ENCODE measurements at regions not wholly inside any gene's neighbourhood (a gene's known extent, or its start where the extent isn't known, plus 50 kb on each side); places are given as distances from the start of the nearest gene placed in this dataset.

- ChIA-PET POLR2A (no interaction called here), CTCF (interaction anchor here (0.7 kb wide), 2 partner anchors 28 to 96 kb away, joined by 3 read pairs; no protein-coding TSS in a partner anchor)
- TF ChIP-seq TRIM28 (IDR thresholded peaks at IDR 0.05; ENCODE audit: borderline replicate concordance, low read length), result no peak
- Histone ChIP-seq H3K36me3 (ENCODE audit: control insufficient read depth in 2 of 2, insufficient read depth in 1 of 2, low read length in 2 of 2) (no peaks in the 10 kb centered on the region), H3K27ac (ENCODE audit: extremely low read depth, low read depth, low read length) (no peak overlapping the region), H3K9me3 (ENCODE audit: control insufficient read depth, insufficient read depth, low read depth, low read length) (no peaks in the 10 kb centered on the region), H3K4me1 (ENCODE audit: control insufficient read depth, insufficient read depth, low read length) (peaks cover 9% of the 10 kb centered on the region; the same call in 1 of the 2 replicates), H3K4me3 (ENCODE audit: low read depth, low read length) (no peak overlapping the region)
Measured at GRCh38 chr5:122607818-122608217, 167.1 kb upstream of the SNX2 start.

DNA sequence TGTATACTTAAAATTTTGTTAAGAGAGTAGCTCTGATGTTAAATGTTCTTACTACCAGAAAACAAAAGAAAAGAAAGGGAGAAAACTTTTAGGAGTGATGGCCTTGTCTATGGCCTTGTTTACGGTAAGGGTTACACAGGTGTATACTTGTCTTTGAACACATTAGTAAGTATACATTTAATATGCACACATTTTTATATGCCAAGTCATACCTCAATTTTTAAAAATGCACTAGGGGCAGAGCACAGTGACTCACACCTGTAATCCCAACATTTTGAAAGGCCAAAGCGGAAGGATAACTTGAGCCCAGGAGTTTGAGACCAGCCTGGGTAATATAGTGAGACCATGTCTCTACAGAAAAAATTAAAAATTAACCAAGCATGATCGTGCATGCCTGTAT, 166.7 kb upstream of the SNX2 start:
- Histone ChIP-seq H3K36me3 (ENCODE audit: control insufficient read depth in 2 of 2, insufficient read depth in 1 of 2, low read length in 2 of 2) (no peaks in the 10 kb centered on the region), H3K4me1 (ENCODE audit: control insufficient read depth, insufficient read depth, low read length) (peaks cover 5% of the 10 kb centered on the region; the same call in 1 of the 2 replicates), H3K4me3 (ENCODE audit: low read depth, low read length) (no peak overlapping the region), H3K27ac (ENCODE audit: extremely low read depth, low read depth, low read length) (no peak overlapping the region), H3K9me3 (ENCODE audit: control insufficient read depth, insufficient read depth, low read depth, low read length) (no peaks in the 10 kb centered on the region)
- CTCF ChIA-PET, result interaction anchor here (0.7 kb wide), 1 partner anchor 28 kb away, joined by 3 read pairs; no protein-coding TSS in a partner anchor
- TF ChIP-seq ZNF16 (tag by site-specific recombination; IDR thresholded peaks at IDR 0.05; ENCODE audit: low read depth) (no peak), ZNF621 (tag by site-specific recombination; IDR thresholded peaks at IDR 0.05) (no peak)
- POLR2A ChIA-PET, result no interaction called here

DNA sequence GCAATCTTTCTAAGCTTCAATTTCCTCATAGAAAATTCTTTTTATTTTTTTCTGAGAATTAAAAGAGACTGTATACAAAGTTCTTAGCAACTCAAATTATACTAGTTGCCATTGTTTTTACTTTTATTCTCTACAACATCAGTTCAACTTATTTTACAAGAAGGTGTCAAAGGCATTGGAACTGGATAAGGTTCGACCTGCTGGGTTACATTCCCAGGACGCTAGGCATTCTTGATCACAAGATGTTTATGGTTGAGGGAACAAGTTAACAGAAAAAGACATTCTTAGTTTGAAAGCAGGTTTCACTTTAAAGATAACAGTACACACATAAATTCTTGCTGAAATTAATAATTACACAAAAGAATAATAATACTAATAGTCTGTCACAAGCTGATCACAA, 163.5 kb upstream of the SNX2 start:
- Histone ChIP-seq H3K4me3 (ENCODE audit: low read depth, low read length) (no peak overlapping the region), H3K36me3 (ENCODE audit: control insufficient read depth in 2 of 2, insufficient read depth in 1 of 2, low read length in 2 of 2) (no peaks in the 10 kb centered on the region), H3K27ac (ENCODE audit: extremely low read depth, low read depth, low read length) (no peak overlapping the region), H3K9me3 (ENCODE audit: control insufficient read depth, insufficient read depth, low read depth, low read length) (no peaks in the 10 kb centered on the region), H3K4me1 (ENCODE audit: control insufficient read depth, insufficient read depth, low read length) (peaks cover 5% of the 10 kb centered on the region; the same call in 1 of the 2 replicates)
- TF ChIP-seq ZNF843 (tag by site-specific recombination; IDR thresholded peaks at IDR 0.05) (no peak), ZNF280C (tag by site-specific recombination; IDR thresholded peaks at IDR 0.05) (no peak), BCL11B (tag by site-specific recombination; IDR thresholded peaks at IDR 0.05; ENCODE audit: low read depth) (no peak), ZNF2 (tag by site-specific recombination; IDR thresholded peaks at IDR 0.05) (no peak), ZFP41 (tag by site-specific recombination; IDR thresholded peaks at IDR 0.05; ENCODE audit: borderline replicate concordance) (no peak), ZNF132 (tag by site-specific recombination; IDR thresholded peaks at IDR 0.05; ENCODE audit: borderline replicate concordance) (no peak), ZNF335 (tag by site-specific recombination; conservative IDR thresholded peaks at IDR 0.05) (no peak), ZNF548 (tag by site-specific recombination; IDR thresholded peaks at IDR 0.05) (no peak), GLIS1 (tag by site-specific recombination; IDR thresholded peaks at IDR 0.05) (no peak), ZNF366 (tag by site-specific recombination; conservative IDR thresholded peaks at IDR 0.05) (no peak)
- ChIA-PET POLR2A (no interaction called here), CTCF (no interaction called here)

DNA sequence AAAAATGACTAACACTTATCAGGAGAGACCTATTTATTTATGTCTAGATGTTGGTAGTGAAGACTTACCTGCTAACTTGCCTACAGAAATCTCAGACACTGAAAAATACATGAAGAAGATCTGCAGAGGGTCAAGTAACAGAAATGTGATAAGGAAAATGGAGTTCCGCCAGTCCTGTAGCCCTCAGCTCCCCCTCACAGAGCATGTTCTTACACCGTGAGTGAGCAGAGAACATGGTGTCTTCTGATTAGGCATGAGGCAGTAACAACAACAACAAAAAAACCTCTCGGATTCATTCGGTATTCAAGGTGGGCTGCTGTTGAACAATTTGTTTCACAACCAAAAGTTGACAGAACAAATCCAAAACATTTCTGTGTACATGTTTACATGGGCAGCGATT, 162.0 kb upstream of the SNX2 start:
- Histone ChIP-seq H3K4me3 (ENCODE audit: low read depth, low read length) (no peak overlapping the region), H3K27ac (ENCODE audit: extremely low read depth, low read depth, low read length) (no peak overlapping the region), H3K9me3 (ENCODE audit: control insufficient read depth, insufficient read depth, low read depth, low read length) (no peaks in the 10 kb centered on the region), H3K4me1 (ENCODE audit: control insufficient read depth, insufficient read depth, low read length) (peaks cover 2% of the 10 kb centered on the region; the same call in 1 of the 2 replicates), H3K36me3 (ENCODE audit: control insufficient read depth in 2 of 2, insufficient read depth in 1 of 2, low read length in 2 of 2) (no peaks in the 10 kb centered on the region)
- POLR2A ChIA-PET, result no interaction called here
- CTCF ChIA-PET, result interaction anchor here (0.7 kb wide), 1 partner anchor 429 kb away, joined by 4 read pairs; no protein-coding TSS in a partner anchor
- TF ChIP-seq, protein P1, sequence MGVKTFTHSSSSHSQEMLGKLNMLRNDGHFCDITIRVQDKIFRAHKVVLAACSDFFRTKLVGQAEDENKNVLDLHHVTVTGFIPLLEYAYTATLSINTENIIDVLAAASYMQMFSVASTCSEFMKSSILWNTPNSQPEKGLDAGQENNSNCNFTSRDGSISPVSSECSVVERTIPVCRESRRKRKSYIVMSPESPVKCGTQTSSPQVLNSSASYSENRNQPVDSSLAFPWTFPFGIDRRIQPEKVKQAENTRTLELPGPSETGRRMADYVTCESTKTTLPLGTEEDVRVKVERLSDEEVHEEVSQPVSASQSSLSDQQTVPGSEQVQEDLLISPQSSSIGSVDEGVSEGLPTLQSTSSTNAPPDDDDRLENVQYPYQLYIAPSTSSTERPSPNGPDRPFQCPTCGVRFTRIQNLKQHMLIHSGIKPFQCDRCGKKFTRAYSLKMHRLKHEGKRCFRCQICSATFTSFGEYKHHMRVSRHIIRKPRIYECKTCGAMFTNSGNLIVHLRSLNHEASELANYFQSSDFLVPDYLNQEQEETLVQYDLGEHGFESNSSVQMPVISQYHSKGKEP (tag by site-specific recombination; IDR thresholded peaks at IDR 0.05), result no peak
- TF ChIP-seq ZNF266 (tag by site-specific recombination; IDR thresholded peaks at IDR 0.05; ENCODE audit: low read depth) (no peak), ZNF184 (tag by site-specific recombination; IDR thresholded peaks at IDR 0.05) (no peak), ZSCAN18 (tag by site-specific recombination; IDR thresholded peaks at IDR 0.05) (no peak), IKZF3 (tag by site-specific recombination; IDR thresholded peaks at IDR 0.05) (no peak), REPIN1 (tag by site-specific recombination; IDR thresholded peaks at IDR 0.05; ENCODE audit: low read depth) (no peak), KLF9 (tag by site-specific recombination; IDR thresholded peaks at IDR 0.05; ENCODE audit: low read depth) (no peak), ZNF449 (tag by site-specific recombination; IDR thresholded peaks at IDR 0.05) (no peak), ZNF221 (tag by site-specific recombination; IDR thresholded peaks at IDR 0.05; ENCODE audit: borderline replicate concordance) (no peak), ZNF354C (tag by site-specific recombination; IDR thresholded peaks at IDR 0.05; ENCODE audit: borderline replicate concordance, low read depth) (no peak)

Data from HEK293 (cell line).